SU-DHL-6 (cell line): ENCODE measurements at regions not wholly inside any gene's neighbourhood (a gene's known extent, or its start where the extent isn't known, plus 50 kb on each side); places are given as distances from the start of the nearest gene placed in this dataset.

ENCODE experiments used
- CTCF ChIP-seq: fragments of 200-600 bp; sonication (generic); IDR thresholded peaks from one replicate; pipeline ENCODE4 v1.5.1; 2017; ENCODE audit warnings: antibody characterized with exemption, mild to moderate bottlenecking, low read length, moderate library complexity; ENCODE audit not compliant: insufficient read depth, poor library complexity, severe bottlenecking
- EZH2phosphoT487 ChIP-seq: fragments of 200-600 bp; sonication (generic), shearing (Covaris generic); conservative IDR thresholded peaks from 2 replicates; pipeline ENCODE4 v1.6.1; 2018; ENCODE audit warnings: mild to moderate bottlenecking, antibody characterized with exemption, low read length, moderate library complexity, mixed read lengths

DNA sequence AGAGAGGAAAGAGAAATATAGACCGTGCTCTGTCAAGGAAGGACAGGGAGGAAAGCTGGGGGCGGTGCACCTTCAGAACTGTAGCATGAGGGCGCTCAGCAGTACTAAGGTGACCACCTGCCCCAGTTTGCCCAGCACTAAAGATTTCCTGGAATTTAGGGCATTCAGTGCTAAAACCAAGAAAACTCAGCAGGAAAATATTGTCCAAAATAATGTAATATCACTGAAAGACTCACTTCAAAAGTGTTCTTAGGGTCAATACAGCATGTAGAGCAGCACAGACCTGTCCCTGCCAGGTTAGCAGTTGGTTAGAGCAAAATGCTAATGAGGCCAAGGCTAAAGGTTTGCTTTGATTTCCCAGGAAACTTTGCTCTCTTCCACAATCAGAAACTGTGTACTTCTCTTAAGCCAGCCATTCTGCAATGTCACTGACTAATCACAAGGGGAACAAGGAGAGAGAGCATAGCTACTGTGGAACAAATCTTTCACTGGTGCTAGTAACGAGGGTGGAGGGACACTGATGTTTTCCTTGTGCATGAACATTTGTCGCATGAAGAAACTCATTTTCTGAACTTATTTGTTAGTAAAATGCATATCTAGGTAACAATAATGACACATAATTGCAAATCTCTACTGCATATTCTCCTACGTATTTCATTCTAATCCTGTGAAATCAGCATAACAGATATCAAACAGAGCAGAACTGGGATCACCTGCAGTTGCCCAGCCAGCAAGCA, 53.0 kb upstream of the GRAMD2B start:
- no peak for TF ChIP-seq CTCF
- no peak for TF ChIP-seq EZH2phosphoT487
